NT2/D1 (cell line): ENCODE measurements at regions not wholly inside any gene's neighbourhood (a gene's known extent, or its start where the extent isn't known, plus 50 kb on each side); places are given as distances from the start of the nearest gene placed in this dataset.

ENCODE experiments used
- DNase-seq: peaks from one replicate; pipeline ENCODE4 v3.0.0-alpha.2; 2011; ENCODE audit warnings: low read depth, low spot score
- H3K27me3 ChIP-seq: 2 replicates; pipeline ENCODE4 v1.6.0; 2011; ENCODE audit warnings: mild to moderate bottlenecking; ENCODE audit not compliant: insufficient read length, insufficient read depth
- H3K36me3 ChIP-seq: 2 replicates; pipeline ENCODE4 v1.6.1; 2011; ENCODE audit warnings: mild to moderate bottlenecking, low read length, mixed read lengths; ENCODE audit not compliant: insufficient read depth, insufficient read length
- H3K4me1 ChIP-seq: 2 replicates; pipeline ENCODE4 v1.5.1; 2011; ENCODE audit not compliant: insufficient read depth, insufficient read length
- H3K4me3 ChIP-seq: 2 replicates; pipeline ENCODE4 v1.5.1; 2011; ENCODE audit warnings: low read depth; ENCODE audit not compliant: insufficient read length
- H3K9ac ChIP-seq: 2 replicates; pipeline ENCODE4 v1.6.0; 2011; ENCODE audit warnings: low read depth; ENCODE audit not compliant: insufficient read length
- H3K9me3 ChIP-seq: 2 replicates; pipeline ENCODE4 v1.5.1; 2011; ENCODE audit warnings: mild to moderate bottlenecking, low read length; ENCODE audit not compliant: insufficient read depth
- SUZ12 ChIP-seq: IDR thresholded peaks from 2 replicates; pipeline ENCODE4 v1.6.1; 2011; ENCODE audit not compliant: insufficient read length, insufficient read depth; ENCODE audit errors: extremely low read depth
- YY1 ChIP-seq: IDR thresholded peaks from 2 replicates; pipeline ENCODE4 v1.6.1; 2011; ENCODE audit not compliant: insufficient read length, insufficient read depth
- ZNF274 ChIP-seq: IDR thresholded peaks from 2 replicates; pipeline ENCODE4 v1.6.1; 2011; ENCODE audit warnings: mild to moderate bottlenecking, low read depth, low read length

DNA sequence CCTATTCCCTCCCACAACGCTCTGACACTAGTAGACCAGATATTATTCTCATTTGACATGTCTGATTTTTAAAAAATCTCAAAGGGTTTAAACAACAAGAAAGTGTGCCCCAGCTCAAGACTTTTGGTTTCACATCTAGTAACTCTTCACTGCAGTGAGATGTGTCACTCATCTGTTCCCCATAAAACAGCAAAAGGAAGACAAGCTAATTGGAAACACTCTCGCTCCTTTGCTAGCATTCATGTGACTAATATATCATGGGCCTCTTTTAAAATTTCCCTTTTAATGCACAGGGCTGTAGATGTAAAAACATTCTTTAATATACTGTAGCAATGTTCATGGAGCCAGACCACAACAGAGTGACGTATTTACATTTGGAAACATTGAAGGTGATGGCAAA is 372.6 kb downstream of the ZNF608 start:
- no peaks in the 10 kb centered on the region for H3K4me1 ChIP-seq
- no peak for TF ChIP-seq ZNF274
- TF ChIP-seq YY1: no peak
- no peak for TF ChIP-seq SUZ12
- H3K27me3 ChIP-seq: no peaks in the 10 kb centered on the region
- DNase-seq: no peak
- no peaks in the 10 kb centered on the region for H3K36me3 ChIP-seq
- H3K9me3 ChIP-seq: 0 out of 2 replicates have a peak, but pooled peaks cover 4% of the 10 kb centered on the region
- no peak overlapping the region for H3K9ac ChIP-seq
- H3K4me3 ChIP-seq: no peak overlapping the region

DNA sequence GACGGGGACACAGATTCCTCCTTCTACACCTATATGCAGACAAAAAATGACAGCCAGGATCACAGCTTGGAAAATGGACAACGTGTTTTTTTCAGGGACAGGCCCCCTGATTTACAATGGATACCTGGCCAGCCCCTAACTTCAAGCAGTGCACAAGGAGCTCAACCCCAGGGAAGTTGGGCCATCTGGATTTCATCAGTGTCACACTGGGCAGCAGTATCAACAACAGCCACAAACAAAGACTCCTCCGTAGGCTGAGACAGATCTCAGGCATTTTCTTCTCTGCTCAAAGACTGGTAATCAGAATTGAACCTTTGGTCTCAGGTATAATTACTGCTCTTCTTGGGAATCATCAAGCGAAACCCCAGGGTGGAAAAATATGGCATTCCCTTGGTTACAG is 374.0 kb downstream of the ZNF608 start:
- Histone ChIP-seq H3K27me3 (no peaks in the 10 kb centered on the region), H3K4me3 (no peak overlapping the region), H3K9me3 (0 out of 2 replicates have a peak, but pooled peaks cover 4% of the 10 kb centered on the region), H3K4me1 (no peaks in the 10 kb centered on the region), H3K9ac (no peak overlapping the region), H3K36me3 (no peaks in the 10 kb centered on the region)
- no peak for TF ChIP-seq YY1
- TF ChIP-seq SUZ12: no peak
- no peak for TF ChIP-seq ZNF274
- no peak for DNase-seq

DNA sequence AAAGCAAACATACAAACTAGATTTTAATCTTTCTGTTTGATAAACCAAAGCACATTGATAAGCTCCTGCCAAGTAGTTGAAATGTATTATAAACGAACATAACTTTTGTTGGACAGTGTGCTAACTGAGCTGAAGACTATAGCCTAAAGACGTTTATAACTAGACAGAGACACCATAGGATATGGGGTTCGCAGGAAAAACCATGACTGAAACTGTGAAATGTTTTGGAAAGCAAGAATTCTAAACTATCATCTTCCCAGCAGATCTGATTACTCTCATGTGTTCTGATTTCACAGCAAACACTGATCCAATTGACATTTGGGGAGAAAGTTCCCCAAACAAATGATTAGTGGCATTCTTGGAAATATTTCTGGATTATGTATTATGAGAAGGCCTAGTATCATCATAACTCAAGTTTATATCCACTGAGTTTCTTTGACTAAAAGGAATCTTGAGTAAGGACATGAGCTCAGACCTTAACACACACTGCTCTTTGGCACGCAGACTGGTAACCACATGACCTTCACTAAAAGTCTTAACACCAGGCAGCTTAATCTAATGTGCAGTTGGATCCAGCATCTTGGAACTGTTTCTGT is 375.2 kb downstream of the ZNF608 start:
- no peak overlapping the region for H3K9ac ChIP-seq
- no peak for DNase-seq
- H3K4me3 ChIP-seq: no peak overlapping the region
- no peak for TF ChIP-seq SUZ12
- no peak for TF ChIP-seq YY1
- TF ChIP-seq ZNF274: no peak
- 0 out of 2 replicates have a peak, but pooled peaks cover 4% of the 10 kb centered on the region for H3K9me3 ChIP-seq
- H3K27me3 ChIP-seq: no peaks in the 10 kb centered on the region
- no peaks in the 10 kb centered on the region for H3K36me3 ChIP-seq
- H3K4me1 ChIP-seq: no peaks in the 10 kb centered on the region

DNA sequence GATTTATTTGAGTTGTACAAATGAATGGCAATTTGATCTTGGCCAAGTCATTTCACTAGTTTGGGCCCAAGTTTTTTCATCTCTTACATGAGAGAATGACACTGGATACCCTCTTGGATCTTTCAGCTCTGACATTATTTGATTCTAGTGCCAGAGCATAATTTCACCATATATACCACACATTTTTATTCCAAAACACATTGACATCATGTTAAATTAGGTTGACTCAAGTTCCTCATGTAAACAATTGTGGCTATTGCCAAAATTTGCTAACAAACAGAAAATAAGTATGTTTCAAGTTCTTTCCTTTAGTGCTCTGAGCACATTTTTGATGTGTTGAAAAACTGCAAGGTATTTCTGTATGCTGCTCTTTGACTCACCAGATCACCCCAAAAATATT is 375.8 kb downstream of the ZNF608 start:
- Histone ChIP-seq H3K4me3 (no peak overlapping the region), H3K9me3 (0 out of 2 replicates have a peak, but pooled peaks cover 4% of the 10 kb centered on the region), H3K27me3 (no peaks in the 10 kb centered on the region), H3K9ac (no peak overlapping the region), H3K36me3 (no peaks in the 10 kb centered on the region), H3K4me1 (no peaks in the 10 kb centered on the region)
- no peak for DNase-seq
- no peak for TF ChIP-seq SUZ12
- TF ChIP-seq ZNF274: no peak
- no peak for TF ChIP-seq YY1

DNA sequence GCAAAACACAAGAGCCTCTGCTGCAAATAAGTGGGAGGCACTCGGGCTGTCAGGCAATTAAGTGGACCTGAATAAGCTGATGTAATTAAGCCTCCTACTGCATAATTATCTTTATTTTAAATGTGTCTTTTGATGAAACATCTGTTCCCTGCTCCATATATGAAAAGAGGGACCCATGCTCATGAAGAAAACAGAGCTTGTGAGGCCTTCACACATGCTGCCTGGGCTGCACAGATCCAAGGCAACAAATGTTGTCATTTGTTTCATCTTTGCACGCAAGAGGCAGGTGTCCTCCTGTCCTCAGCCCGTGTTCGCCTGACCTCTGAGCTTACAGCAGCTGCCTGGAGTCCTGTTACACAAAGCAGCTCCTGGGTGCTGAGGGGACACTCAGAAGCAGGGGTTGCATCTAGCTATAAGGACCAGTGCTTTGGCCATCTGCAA is 381.1 kb downstream of the ZNF608 start:
- Histone ChIP-seq H3K9ac (no peak overlapping the region), H3K9me3 (no peaks in the 10 kb centered on the region), H3K36me3 (no peaks in the 10 kb centered on the region), H3K4me3 (no peak overlapping the region), H3K4me1 (no peaks in the 10 kb centered on the region), H3K27me3 (no peaks in the 10 kb centered on the region)
- TF ChIP-seq SUZ12: no peak
- TF ChIP-seq YY1: no peak
- TF ChIP-seq ZNF274: no peak
- no peak for DNase-seq

DNA sequence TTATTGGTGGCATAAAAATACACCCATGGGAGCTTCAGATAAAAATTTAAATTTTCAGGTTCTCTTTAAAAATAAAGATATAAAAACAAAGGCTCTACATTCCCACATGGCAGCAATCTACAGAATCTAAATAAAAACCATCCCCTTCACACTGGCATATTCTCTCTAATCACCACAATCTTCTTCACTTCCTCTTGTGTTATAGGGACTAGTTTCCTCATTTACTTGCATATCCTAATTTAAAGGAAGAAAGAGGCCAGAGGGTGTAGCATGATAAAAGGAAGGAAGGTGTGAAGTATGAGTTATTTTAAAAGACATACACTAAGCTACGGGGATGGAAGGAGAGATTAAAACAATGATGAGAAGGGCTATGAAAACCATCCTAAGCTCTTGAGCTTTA is 390.5 kb downstream of the ZNF608 start:
- Histone ChIP-seq H3K9me3 (no peaks in the 10 kb centered on the region), H3K4me3 (no peak overlapping the region), H3K36me3 (no peaks in the 10 kb centered on the region), H3K27me3 (no peaks in the 10 kb centered on the region), H3K9ac (no peak overlapping the region), H3K4me1 (no peaks in the 10 kb centered on the region)
- no peak for DNase-seq
- TF ChIP-seq YY1 (no peak), SUZ12 (no peak), ZNF274 (no peak)

DNA sequence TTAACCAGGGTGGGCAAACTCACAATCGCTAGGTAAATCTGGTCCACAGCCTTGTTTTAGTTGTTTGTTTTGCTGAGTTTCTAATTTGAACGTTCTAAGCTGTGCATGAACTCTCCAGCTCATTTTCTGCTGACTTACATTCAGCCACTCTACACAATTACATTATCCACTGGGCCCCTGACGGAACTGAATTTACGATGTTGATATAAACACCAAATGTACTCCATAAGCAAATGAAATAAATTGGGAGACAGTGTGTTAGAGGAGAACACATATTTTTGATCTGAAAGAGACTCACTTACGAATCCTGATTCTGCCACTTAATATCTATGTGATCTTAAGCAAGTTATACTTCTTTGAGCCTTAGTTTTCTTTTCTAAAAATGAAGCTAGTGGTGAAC is 393.4 kb downstream of the ZNF608 start:
- Histone ChIP-seq H3K4me3 (no peak overlapping the region), H3K9ac (no peak overlapping the region), H3K9me3 (no peaks in the 10 kb centered on the region), H3K36me3 (no peaks in the 10 kb centered on the region), H3K27me3 (no peaks in the 10 kb centered on the region), H3K4me1 (no peaks in the 10 kb centered on the region)
- TF ChIP-seq SUZ12: no peak
- no peak for TF ChIP-seq ZNF274
- no peak for TF ChIP-seq YY1
- no peak for DNase-seq
